Uterus (tissue), 3 donors: ENCODE measurements at regions not wholly inside any gene's neighbourhood (a gene's known extent, or its start where the extent isn't known, plus 50 kb on each side); places are given as distances from the start of the nearest gene placed in this dataset.

Experiments
- DNase-seq, 2 donors: peaks; one replicate each; pipeline ENCODE4 v3.0.0-alpha.2; 2019 to 2020
- H3K27ac ChIP-seq, 2 donors: fragments of 200-600 bp; sonication (generic); 1 replicate in 1 of 2; 2 replicates in 1 of 2; pipeline ENCODE4 v1.5.1; 2016 to 2018
- H3K27me3 ChIP-seq, 2 donors: fragments of 200-600 bp; sonication (generic); one replicate each; pipeline ENCODE4 v1.5.1; 2018 to 2019; ENCODE audit warnings: control low read depth in 1 of 2
- H3K36me3 ChIP-seq, 2 donors: fragments of 200-600 bp; sonication (generic); one replicate each; pipeline ENCODE4 v1.5.1; 2019; ENCODE audit warnings: control low read depth in 1 of 2
- H3K4me1 ChIP-seq, 2 donors: fragments of 200-600 bp; sonication (generic); one replicate each; pipeline ENCODE4 v1.5.1; 2018 to 2019; ENCODE audit warnings: control low read depth in 1 of 2
- H3K4me3 ChIP-seq, 2 donors: fragments of 200-600 bp; sonication (generic); 1 replicate in 1 of 2; 2 replicates in 1 of 2; pipeline ENCODE4 v1.5.1; 2018 to 2019; ENCODE audit warnings: mild to moderate bottlenecking in 1 of 2
- H3K9me3 ChIP-seq, 2 donors: fragments of 200-600 bp; sonication (generic); one replicate each; pipeline ENCODE4 v1.5.1; 2019; ENCODE audit warnings: control low read depth in 1 of 2
- POLR2A ChIP-seq, 2 donors: fragments of 450-650 bp; IDR thresholded peaks; one replicate each; pipeline ENCODE4 v1.6.1; 2016; ENCODE audit warnings: antibody characterized with exemption in 2 of 2, mild to moderate bottlenecking in 1 of 2, moderate library complexity in 1 of 2
- intact Hi-C: fragments of 100-400 bp; cut with DNase I; formaldehyde crosslinking; loops from one replicate; pipeline ENCODE4 v1.15.1; 2023; ENCODE audit warnings: low total_unique reads
- TF ChIP-seq, protein P1 (sequence below), 4 experiments: fragments of 200-600 bp in 2 of 4; fragments of 450-650 bp in 2 of 4; sonication (generic) in 2 of 4; IDR thresholded peaks; one replicate each; pipeline ENCODE4 v1.5.1; 2016 to 2019; ENCODE audit warnings: antibody characterized with exemption in 4 of 4, mild to moderate bottlenecking in 2 of 4, moderate library complexity in 1 of 4
- donor health status: DM: yes; HTN: yes; CAD: no.

DNA sequence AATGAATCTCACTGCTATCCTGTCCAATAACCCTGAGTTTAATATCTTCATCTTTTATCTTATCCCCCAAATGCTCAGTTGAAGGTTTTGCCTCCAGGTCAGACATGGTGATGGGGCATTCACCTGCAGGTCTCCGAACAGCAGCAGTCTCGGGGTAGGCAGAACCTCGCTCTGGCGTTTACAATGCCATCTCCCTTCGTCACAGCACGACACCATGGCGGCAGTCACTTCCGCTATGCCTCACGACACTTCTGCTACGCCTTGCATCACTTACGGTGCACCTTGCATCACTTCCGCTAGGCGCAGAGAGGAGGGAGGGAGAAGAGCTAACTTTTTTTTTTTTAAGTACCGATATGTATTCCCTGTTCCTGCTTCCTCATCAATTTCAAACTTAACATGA lies 194.9 kb downstream of the BCAS1 start:
- H3K27ac ChIP-seq = no peak overlapping the region
- no peaks in the 10 kb centered on the region for H3K36me3 ChIP-seq
- no peaks in the 10 kb centered on the region for H3K27me3 ChIP-seq
- H3K4me3 ChIP-seq = no peak overlapping the region
- intact Hi-C loops = no loop called here
- no peaks in the 10 kb centered on the region for H3K4me1 ChIP-seq
- H3K9me3 ChIP-seq = no peaks in the 10 kb centered on the region
- no peak for DNase-seq
- TF ChIP-seq, protein P1, sequence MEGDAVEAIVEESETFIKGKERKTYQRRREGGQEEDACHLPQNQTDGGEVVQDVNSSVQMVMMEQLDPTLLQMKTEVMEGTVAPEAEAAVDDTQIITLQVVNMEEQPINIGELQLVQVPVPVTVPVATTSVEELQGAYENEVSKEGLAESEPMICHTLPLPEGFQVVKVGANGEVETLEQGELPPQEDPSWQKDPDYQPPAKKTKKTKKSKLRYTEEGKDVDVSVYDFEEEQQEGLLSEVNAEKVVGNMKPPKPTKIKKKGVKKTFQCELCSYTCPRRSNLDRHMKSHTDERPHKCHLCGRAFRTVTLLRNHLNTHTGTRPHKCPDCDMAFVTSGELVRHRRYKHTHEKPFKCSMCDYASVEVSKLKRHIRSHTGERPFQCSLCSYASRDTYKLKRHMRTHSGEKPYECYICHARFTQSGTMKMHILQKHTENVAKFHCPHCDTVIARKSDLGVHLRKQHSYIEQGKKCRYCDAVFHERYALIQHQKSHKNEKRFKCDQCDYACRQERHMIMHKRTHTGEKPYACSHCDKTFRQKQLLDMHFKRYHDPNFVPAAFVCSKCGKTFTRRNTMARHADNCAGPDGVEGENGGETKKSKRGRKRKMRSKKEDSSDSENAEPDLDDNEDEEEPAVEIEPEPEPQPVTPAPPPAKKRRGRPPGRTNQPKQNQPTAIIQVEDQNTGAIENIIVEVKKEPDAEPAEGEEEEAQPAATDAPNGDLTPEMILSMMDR (IDR thresholded peaks at IDR 0.05) = no peak
- TF ChIP-seq POLR2A (IDR thresholded peaks at IDR 0.05) = no peak

DNA sequence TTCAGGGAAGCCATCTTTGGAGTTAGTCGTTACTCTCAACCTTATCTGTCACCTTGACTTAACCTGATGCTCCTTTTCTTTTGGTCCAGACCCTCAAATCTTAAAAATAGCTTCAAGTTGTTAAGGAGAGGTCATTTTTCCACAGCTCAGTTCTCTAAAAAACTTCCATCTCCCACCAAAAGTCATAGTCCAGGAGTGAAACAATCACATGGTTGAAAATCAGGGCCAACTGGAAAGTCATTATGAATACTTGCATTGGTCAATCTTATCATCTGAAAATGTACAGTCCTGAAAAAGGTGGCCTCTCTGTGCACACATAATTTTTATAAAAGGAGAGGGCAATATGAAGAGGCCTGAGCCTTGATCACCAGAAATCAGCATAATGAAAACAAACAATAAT lies 195.7 kb downstream of the BCAS1 start:
- H3K9me3 ChIP-seq = no peaks in the 10 kb centered on the region
- H3K36me3 ChIP-seq = no peaks in the 10 kb centered on the region
- H3K4me3 ChIP-seq = no peak overlapping the region
- no peak for DNase-seq
- H3K27me3 ChIP-seq = no peaks in the 10 kb centered on the region
- TF ChIP-seq, protein P1 (IDR thresholded peaks at IDR 0.05) = no peak
- no peak for TF ChIP-seq POLR2A (IDR thresholded peaks at IDR 0.05)
- no peaks in the 10 kb centered on the region for H3K4me1 ChIP-seq
- no peak overlapping the region for H3K27ac ChIP-seq
- intact Hi-C loops = no loop called here

DNA sequence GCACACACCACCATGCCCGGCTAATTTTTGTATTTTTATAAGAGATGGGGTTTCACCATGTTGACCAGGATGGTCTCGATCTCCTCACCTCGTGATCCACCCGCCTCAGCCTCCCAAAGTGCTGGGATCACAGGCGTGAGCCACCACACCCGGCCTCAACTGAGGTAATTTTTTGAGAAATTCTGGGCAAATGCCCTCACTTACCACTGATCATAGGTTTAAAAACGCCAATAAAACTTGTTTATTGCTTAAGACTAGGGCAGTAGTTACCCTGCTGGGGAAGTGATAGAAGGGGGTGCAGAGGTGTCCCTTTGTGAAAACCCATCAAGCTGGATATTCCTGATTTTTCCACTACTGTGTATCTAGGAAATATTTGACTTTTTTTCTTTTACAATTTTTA lies 196.3 kb downstream of the BCAS1 start:
- no peak for TF ChIP-seq POLR2A (IDR thresholded peaks at IDR 0.05)
- TF ChIP-seq, protein P1 (IDR thresholded peaks at IDR 0.05) = no peak
- DNase-seq = no peak
- intact Hi-C loops = no loop called here
- no peaks in the 10 kb centered on the region for H3K36me3 ChIP-seq
- no peak overlapping the region for H3K27ac ChIP-seq
- no peaks in the 10 kb centered on the region for H3K9me3 ChIP-seq
- H3K4me1 ChIP-seq = no peaks in the 10 kb centered on the region
- H3K4me3 ChIP-seq = no peak overlapping the region
- H3K27me3 ChIP-seq = no peaks in the 10 kb centered on the region

DNA sequence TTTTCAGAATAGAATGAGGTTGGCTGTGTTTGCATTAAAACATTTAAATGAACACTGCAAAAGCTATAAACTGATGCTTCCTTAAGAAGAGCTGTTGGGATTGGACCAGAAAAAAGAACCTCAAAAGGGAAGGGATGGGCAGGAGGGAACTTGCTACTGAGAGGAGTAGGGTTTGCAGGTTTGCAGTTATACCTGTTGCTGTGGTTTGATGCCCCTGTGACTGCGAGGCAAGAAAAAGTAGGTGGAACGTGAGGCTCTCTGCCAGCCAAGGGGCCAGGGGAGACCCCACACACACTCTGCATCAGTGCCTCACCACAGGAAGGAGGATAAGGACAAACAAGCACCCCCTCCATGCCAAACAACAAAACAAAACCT lies 197.2 kb downstream of the BCAS1 start:
- DNase-seq = no peak
- H3K4me1 ChIP-seq = no peaks in the 10 kb centered on the region
- H3K9me3 ChIP-seq = no peaks in the 10 kb centered on the region
- no peaks in the 10 kb centered on the region for H3K27me3 ChIP-seq
- H3K27ac ChIP-seq = no peak overlapping the region
- no peak overlapping the region for H3K4me3 ChIP-seq
- no peaks in the 10 kb centered on the region for H3K36me3 ChIP-seq
- no peak for TF ChIP-seq POLR2A (IDR thresholded peaks at IDR 0.05)
- TF ChIP-seq, protein P1 (IDR thresholded peaks at IDR 0.05) = no peak
- intact Hi-C loops = no loop called here

DNA sequence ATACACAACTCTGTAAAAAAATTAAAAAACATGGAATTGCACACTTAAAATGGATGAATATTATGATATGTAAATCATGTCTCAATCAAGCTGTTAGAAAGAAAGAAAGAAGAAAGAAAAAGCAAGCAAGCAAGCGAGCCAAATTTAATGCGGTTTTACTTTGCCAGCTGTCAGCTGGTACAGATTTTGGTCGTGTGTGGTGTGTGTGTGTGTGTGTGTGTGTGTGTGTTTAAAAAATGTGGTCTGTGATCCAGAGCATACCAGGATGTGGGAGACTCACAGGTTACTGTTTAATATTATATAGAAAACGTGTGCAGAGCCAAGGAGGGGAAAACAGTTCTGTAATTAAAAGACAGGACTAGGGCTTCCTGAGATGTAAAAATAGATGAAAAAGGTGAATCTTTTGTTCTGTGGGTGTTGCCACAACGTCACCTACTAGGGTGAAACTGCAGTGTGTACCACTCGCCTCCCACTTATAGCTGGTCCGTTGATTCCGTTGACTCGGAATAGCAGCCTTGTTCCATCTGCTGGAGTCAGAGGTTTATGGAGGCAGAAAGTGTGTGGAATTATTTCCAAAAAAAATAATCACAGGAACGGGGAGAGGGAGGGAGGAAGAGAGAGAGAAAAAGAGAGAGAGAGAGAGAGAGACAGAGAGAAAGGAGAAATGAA lies 197.7 kb downstream of the BCAS1 start:
- no peak for DNase-seq
- TF ChIP-seq POLR2A (IDR thresholded peaks at IDR 0.05) = no peak
- TF ChIP-seq, protein P1 (IDR thresholded peaks at IDR 0.05) = no peak
- no peaks in the 10 kb centered on the region for H3K36me3 ChIP-seq
- peak overlapping the region in 1 of 2 donors; percentile 32 for H3K27ac ChIP-seq
- no peaks in the 10 kb centered on the region for H3K9me3 ChIP-seq
- H3K4me1 ChIP-seq = no peaks in the 10 kb centered on the region
- no peaks in the 10 kb centered on the region for H3K27me3 ChIP-seq
- intact Hi-C loops = no loop called here
- H3K4me3 ChIP-seq = no peak overlapping the region
